HL-60 (cell line): ENCODE measurements at regions not wholly inside any gene's neighbourhood (a gene's known extent, or its start where the extent isn't known, plus 50 kb on each side); places are given as distances from the start of the nearest gene placed in this dataset.

Experiments used
- DNase-seq, 2 experiments: peaks; one replicate each; pipeline ENCODE4 v3.0.0-alpha.2; 2010 to 2020; ENCODE audit warnings: low read depth in 1 of 2, low spot score in 1 of 2
- H3K27ac ChIP-seq: fragments of 250-450 bp; sonication (Bioruptor Pico); replicated peaks from 2 replicates; pipeline ENCODE4 v1.5.1; 2020; ENCODE audit warnings: mild to moderate bottlenecking, moderate library complexity
- H3K27me3 ChIP-seq: fragments of 250-450 bp; sonication (Bioruptor Pico); 2 replicates; pipeline ENCODE4 v1.5.1; 2021; ENCODE audit warnings: mild to moderate bottlenecking, moderate library complexity; ENCODE audit not compliant: insufficient read depth, poor library complexity, severe bottlenecking
- H3K4me3 ChIP-seq: replicated peaks from 2 replicates; pipeline ENCODE4 v1.5.1; 2011; ENCODE audit warnings: mild to moderate bottlenecking, control low read depth, low read length; ENCODE audit not compliant: insufficient read depth
- GABPA ChIP-seq: IDR thresholded peaks from 2 replicates; pipeline ENCODE4 v1.6.1; 2012; ENCODE audit warnings: low read depth
- POLR2AphosphoS5 ChIP-seq: IDR thresholded peaks from 2 replicates; pipeline ENCODE4 v1.6.1; 2012; ENCODE audit warnings: low read depth
- SPI1 ChIP-seq: IDR thresholded peaks from 2 replicates; pipeline ENCODE4 v1.6.1; 2012; ENCODE audit warnings: low read depth, mild to moderate bottlenecking, borderline replicate concordance
- TF ChIP-seq, protein P1 (sequence below): IDR thresholded peaks from one replicate; pipeline ENCODE4 v1.5.1; 2011; ENCODE audit warnings: low read length, control low read depth, inconsistent platforms; ENCODE audit not compliant: insufficient read depth
- TF ChIP-seq, protein P2 (sequence below): IDR thresholded peaks from 2 replicates; pipeline ENCODE4 v1.6.1; 2012; ENCODE audit warnings: low read depth; ENCODE audit not compliant: insufficient replicate concordance

DNA sequence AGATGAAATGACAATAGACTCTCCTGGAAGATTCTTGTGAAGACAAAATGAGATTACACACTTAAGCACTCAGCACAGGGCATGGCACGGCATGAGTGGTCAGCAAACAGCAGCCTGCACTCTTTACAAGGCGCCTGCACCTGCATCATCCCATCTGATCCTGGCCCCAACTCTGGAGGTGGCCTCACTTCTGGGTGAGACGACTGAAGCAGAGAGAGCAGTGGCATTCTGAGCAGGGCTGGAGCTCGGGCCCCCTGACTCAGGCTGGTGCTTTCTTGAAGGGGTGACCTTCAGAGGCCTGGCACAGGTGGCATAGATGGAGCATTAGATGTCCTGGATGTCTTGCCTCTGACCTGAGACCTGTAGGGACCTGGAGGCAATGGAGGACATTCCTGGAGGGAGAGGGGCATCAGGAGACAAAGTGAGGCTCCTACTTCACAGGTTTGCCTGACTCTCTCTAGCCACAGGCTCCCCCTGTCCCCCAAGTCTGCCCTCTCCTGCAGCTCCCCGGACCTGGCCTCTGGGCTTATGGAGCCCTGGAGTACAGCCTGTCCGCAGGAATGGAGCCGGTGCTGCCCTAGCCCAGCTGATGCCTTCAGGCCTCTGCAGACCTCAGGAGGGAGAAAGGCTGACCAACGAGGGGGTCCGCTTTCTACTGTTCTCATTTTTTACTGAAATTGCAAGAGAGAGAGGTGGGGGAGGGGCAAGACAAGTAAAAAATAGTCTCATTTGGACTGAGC lies 65.5 kb upstream of the THY1 start:
- TF ChIP-seq GABPA, result no peak
- TF ChIP-seq, protein P1, sequence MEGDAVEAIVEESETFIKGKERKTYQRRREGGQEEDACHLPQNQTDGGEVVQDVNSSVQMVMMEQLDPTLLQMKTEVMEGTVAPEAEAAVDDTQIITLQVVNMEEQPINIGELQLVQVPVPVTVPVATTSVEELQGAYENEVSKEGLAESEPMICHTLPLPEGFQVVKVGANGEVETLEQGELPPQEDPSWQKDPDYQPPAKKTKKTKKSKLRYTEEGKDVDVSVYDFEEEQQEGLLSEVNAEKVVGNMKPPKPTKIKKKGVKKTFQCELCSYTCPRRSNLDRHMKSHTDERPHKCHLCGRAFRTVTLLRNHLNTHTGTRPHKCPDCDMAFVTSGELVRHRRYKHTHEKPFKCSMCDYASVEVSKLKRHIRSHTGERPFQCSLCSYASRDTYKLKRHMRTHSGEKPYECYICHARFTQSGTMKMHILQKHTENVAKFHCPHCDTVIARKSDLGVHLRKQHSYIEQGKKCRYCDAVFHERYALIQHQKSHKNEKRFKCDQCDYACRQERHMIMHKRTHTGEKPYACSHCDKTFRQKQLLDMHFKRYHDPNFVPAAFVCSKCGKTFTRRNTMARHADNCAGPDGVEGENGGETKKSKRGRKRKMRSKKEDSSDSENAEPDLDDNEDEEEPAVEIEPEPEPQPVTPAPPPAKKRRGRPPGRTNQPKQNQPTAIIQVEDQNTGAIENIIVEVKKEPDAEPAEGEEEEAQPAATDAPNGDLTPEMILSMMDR, result no peak
- TF ChIP-seq POLR2AphosphoS5, result no peak
- TF ChIP-seq, protein P2, sequence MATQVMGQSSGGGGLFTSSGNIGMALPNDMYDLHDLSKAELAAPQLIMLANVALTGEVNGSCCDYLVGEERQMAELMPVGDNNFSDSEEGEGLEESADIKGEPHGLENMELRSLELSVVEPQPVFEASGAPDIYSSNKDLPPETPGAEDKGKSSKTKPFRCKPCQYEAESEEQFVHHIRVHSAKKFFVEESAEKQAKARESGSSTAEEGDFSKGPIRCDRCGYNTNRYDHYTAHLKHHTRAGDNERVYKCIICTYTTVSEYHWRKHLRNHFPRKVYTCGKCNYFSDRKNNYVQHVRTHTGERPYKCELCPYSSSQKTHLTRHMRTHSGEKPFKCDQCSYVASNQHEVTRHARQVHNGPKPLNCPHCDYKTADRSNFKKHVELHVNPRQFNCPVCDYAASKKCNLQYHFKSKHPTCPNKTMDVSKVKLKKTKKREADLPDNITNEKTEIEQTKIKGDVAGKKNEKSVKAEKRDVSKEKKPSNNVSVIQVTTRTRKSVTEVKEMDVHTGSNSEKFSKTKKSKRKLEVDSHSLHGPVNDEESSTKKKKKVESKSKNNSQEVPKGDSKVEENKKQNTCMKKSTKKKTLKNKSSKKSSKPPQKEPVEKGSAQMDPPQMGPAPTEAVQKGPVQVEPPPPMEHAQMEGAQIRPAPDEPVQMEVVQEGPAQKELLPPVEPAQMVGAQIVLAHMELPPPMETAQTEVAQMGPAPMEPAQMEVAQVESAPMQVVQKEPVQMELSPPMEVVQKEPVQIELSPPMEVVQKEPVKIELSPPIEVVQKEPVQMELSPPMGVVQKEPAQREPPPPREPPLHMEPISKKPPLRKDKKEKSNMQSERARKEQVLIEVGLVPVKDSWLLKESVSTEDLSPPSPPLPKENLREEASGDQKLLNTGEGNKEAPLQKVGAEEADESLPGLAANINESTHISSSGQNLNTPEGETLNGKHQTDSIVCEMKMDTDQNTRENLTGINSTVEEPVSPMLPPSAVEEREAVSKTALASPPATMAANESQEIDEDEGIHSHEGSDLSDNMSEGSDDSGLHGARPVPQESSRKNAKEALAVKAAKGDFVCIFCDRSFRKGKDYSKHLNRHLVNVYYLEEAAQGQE, result no peak
- no peak for TF ChIP-seq SPI1
- no peak overlapping the region for H3K4me3 ChIP-seq
- DNase-seq, result no peak
- no peak overlapping the region for H3K27ac ChIP-seq
- H3K27me3 ChIP-seq, result peaks cover 3% of the 10 kb centered on the region

DNA sequence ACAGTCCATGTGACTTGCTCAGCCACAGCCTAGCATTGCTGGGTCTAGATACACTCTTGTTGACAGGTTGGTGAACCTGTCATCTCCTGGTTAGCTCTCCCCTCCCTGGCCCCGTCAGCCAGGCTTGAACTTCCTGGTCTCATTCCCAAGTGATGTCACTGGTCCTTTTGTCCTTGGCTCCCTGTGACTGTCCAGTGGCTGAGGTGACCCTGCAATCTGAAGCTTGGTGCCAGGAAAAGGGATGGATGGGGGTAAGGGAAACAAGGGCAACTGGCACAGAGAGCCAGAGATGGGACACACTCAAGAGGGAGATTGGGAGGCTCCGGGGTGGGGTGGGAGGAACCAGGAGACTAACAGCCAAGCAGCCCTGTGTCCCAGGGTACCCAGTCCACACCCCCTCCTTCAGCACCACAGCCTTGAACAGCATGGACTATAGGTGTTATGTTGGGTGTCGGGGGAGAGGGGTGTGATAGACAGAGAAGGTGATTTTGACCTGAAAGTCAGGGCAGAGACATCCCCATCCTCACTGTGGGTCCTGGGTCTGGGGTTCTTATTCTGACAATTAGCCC lies 63.8 kb upstream of the THY1 start:
- Histone ChIP-seq H3K27me3 (peaks cover 3% of the 10 kb centered on the region), H3K27ac (no peak overlapping the region), H3K4me3 (no peak overlapping the region)
- DNase-seq, result no peak
- TF ChIP-seq POLR2AphosphoS5, result no peak
- TF ChIP-seq GABPA, result no peak
- no peak for TF ChIP-seq SPI1
- TF ChIP-seq, protein P2, result no peak
- TF ChIP-seq, protein P1, result no peak

GRCh38 chr11:119486016-119486415 lies 63.0 kb upstream of the THY1 start:
- no peak overlapping the region for H3K27ac ChIP-seq
- H3K4me3 ChIP-seq, result no peak overlapping the region
- TF ChIP-seq, protein P1, result no peak
- TF ChIP-seq SPI1 (no peak), GABPA (no peak), POLR2AphosphoS5 (no peak)
- TF ChIP-seq, protein P2, result no peak

More at GRCh38 chr11:119486016-119486415, 63.0 kb upstream of the THY1 start:
- peaks cover 3% of the 10 kb centered on the region for H3K27me3 ChIP-seq
- DNase-seq, result no peak
